ENCODE measurements at regions not wholly inside any gene's neighbourhood (a gene's known extent, or its start where the extent isn't known, plus 50 kb on each side); places are given as distances from the start of the nearest gene placed in this dataset.
"Not testable (repeated sequence)": the region's sequence is repeated elsewhere in the genome, so short reads cannot be mapped to it uniquely, and the experiment has no call there.

DNA sequence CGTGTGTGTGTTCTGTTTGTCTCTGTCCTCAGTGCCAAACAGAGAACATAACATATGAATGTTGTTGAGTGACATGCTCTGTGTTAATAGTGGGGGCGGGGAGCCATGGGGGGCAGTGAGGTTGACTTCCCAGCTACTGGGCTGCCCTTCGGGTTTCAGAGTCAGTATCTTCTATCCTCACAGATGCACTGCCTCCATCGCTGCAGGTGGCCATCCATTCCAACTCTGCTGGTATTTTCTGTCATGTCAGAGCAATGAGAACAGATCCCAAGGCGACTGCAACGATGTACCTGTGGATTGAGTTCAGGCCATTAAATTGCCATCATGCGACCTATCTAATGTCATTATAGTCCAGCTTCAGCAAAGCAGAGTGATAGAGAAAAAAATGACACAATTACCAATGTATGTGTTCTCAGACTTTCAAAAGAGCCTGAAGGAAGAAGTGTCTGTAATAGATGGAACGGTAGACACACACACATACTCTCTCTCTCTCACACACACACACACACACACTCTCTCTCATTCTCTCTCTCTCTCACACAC, 418.5 kb downstream of the RWDD3 start:
- Histone ChIP-seq H3K4me3 (no peak overlapping the region), H3K27ac (no peak overlapping the region)

DNA sequence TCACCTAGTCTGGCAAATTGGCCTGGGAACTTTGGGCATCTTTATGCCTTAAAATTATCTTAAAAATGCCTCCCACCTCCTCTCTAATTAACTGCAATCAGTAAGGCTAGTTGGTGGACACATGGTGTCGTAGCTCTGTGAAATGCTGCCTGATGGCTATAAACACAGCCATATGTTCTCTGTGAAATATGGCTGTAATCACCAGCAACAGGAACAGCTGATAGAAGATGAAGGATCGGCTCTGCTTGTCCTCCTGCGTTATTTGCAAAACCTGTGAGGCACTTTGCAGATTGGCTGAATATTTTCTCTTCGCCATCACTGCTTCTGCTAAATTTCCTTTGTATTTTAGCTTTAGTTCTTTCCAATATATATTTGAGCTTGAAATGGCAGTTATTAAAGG, 419.6 kb downstream of the RWDD3 start:
- no peak overlapping the region for H3K27ac ChIP-seq
- H3K4me3 ChIP-seq: no peak overlapping the region

DNA sequence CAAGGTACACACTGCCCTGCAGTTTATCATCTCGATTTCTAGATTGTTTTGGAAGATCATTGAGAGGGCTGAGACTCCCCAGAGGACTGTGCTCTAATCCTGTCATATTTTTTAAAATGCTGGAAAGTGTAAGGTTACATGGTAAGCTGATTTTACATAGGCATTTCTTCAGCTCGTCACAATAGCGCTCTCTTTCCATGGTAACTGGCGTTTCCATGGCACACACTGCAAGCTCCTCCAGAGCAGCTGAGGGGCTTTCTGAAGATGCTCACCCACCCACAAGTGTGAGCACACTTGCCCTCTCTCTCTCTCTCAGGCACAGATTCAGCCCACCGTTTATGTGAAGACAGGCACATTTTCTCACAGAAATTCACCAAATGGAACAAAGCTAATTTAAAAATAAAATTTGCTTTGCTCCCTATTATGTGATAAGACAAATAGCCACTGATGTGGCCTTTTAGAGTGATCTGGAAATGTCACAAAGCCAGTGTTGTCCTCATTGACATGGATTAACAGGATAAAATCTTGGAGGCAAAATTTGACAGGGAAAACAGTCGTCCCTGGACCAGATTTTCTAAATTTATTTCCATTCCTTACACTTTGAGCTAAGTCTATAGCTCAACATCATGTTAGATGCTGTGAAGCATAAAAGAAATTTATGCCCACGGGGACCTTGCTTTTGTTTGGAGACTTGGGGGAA, 421.5 kb downstream of the RWDD3 start:
- H3K27ac ChIP-seq: no peak overlapping the region

GRCh38 chr1:95657248-95657647, 423.2 kb downstream of the RWDD3 start:
- Histone ChIP-seq H3K4me3 (no peak overlapping the region), H3K27ac (no peak overlapping the region)

More for the DNA sequence above, 421.5 kb downstream of the RWDD3 start:
- H3K4me3 ChIP-seq: no peak overlapping the region

DNA sequence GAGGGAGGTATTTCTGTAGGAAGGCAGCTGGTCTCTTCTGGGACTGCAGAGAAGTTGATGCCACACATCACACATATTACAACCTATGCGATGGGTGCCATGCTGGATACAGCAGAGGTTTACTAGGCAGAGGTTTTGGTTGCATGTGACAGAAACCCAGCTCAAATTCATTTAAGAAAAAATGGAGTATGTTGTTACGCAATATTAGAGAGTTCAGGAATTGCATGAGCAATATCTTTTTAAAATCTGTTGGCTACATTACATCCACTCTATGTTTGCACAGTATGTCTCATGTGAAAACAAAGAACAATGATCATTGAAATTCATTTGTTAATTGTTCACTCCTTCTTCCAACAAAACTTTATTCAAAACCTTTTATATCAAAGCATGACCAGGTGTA, 425.2 kb downstream of the RWDD3 start:
- Histone ChIP-seq H3K27ac (peak overlapping the region in 1 of 21 experiments; percentile 9), H3K4me3 (no peak overlapping the region)

- Histone ChIP-seq H3K27ac (peak overlapping the region in 1 of 21 experiments; percentile 9), H3K4me3 (no peak overlapping the region)
Measured at GRCh38 chr1:95659588-95659987, 425.6 kb downstream of the RWDD3 start.

DNA sequence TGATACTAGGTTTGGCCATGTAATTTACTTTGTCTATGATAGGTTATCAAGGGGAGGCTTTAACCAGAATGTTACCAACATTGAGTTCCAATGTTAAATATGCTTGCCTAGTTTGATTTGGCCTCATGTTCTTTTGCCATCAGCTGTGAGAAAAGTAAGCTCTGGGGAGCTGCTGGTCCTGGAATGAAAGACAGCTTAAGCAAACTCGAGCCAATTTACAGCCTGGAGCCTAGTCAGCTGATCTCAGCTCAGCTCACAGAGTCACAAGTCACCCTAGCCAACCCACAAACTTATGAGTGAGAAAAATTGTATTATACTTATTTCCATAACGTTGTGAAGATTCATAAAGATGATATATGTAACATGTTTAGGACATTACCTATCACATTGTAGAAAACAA, 426.7 kb downstream of the RWDD3 start:
- Histone ChIP-seq H3K4me3 (no peak overlapping the region), H3K27ac (no peak overlapping the region)

DNA sequence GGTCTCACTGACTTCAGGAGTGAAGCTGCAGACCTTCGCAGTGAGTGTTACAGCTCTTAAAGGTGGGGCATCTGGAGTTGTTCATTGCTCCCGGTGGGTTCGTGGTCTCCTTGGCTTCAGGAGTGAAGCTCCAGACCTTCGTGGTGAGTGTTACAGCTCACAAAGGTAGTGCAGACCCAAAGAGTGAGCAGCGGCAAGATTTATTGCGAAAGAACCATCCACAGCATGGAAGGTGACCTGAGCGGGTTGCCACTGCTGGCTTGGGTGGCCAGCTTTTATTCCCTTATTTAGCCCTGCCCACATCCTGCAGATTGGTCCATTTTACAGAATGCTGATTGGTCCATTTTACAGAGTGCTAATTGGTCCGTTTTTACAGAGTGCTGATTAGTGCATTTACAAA, 429.5 kb downstream of the RWDD3 start:
- H3K27ac ChIP-seq, H3K4me3 ChIP-seq: not testable (repeated sequence)

DNA sequence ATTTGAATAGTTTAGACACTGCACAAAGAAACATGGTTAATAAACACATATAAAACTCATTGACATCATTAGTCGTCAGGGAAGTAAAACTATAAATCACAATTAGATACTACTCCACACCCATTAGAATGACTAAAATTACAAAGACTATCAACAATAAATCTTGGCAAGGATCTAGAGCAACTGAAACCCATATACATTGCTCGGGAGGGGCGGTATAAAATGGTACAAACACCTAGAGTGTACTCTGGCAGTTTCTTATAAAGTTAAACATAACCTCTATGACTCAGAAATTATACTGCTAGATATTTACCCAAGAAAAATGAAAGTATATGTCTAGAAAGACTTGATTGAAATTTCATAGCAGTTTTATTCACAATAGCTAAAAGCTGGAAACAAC, 434.2 kb downstream of the RWDD3 start:
- H3K27ac ChIP-seq: no peak overlapping the region

GRCh38 chr1:95669638-95670037, 435.6 kb downstream of the RWDD3 start:
- not testable (repeated sequence) for H3K4me3 ChIP-seq, H3K27ac ChIP-seq

More for the DNA sequence above, 434.2 kb downstream of the RWDD3 start:
- no peak overlapping the region for H3K4me3 ChIP-seq

- Histone ChIP-seq H3K4me3 (no peak overlapping the region), H3K27ac (no peak overlapping the region)
Measured at GRCh38 chr1:95671098-95671497, 437.1 kb downstream of the RWDD3 start.

- Histone ChIP-seq H3K4me3 (no peak overlapping the region), H3K27ac (no peak overlapping the region)
Measured at GRCh38 chr1:95679262-95679661, 445.3 kb downstream of the RWDD3 start.

DNA sequence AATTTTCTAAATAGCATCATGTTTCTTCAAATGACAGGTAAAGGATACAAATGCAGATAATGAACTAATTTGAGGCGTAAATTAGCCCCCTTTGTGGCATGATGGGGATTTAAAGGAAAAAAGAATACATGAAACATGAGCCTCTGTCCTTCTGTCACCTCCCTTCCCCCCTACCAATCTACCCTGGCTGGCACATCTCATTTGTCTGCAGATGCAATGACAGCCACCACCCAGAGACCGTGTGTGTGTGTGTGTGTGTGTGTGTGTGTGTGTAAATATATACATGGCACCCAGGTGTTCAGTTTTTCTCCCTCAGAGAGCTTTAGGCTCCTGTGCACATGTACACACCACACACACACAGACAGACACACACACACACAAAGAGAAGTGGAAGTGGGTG, 451.1 kb downstream of the RWDD3 start:
- no peak overlapping the region for H3K4me3 ChIP-seq

GRCh38 chr1:95686217-95686616, 452.2 kb downstream of the RWDD3 start:
- Histone ChIP-seq H3K4me3 (no peak overlapping the region), H3K27ac (no peak overlapping the region)

More for the DNA sequence above, 451.1 kb downstream of the RWDD3 start:
- no peak overlapping the region for H3K27ac ChIP-seq

DNA sequence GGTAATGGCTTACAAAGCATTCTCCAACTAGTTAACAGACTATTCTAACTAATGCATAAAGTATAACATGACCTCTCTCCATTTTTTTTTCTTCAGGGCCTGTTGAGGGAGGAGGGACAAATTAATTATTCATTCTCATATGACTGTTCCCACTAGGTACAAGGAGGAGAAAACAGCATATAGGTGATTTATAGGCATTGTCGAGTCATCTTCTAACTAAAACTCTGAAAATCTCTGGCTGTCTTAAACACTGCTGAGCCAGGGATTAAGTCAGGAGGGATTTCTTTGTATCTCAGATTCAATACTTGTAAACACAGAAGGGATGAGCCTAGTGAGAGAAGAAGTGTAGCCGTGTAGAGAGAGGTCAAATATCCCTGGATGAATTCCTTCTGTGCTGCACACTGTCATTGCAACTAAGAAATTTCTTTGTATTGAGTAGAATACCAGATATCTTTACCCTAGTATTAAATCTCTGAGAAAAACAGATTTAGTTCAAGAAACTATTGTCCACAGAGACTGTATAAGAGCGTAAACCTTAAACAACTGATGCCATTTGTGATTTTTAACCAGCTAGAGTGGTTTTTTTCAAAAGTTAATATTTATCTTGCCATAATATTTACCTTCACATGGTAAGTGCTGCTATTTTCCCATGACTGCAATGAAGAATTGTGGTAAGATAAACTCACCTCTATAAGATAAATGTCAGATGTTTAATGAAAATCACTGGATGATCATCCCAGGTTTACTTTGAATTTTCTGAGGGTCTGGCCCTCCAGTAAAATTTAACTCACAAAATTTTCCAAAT, 465.3 kb downstream of the RWDD3 start:
- no peak overlapping the region for H3K27ac ChIP-seq

GRCh38 chr1:95701450-95702173, 467.6 kb downstream of the RWDD3 start:
- Histone ChIP-seq H3K27ac (no peak overlapping the region), H3K4me3 (no peak overlapping the region)

More for the DNA sequence above, 465.3 kb downstream of the RWDD3 start:
- no peak overlapping the region for H3K4me3 ChIP-seq

GRCh38 chr1:95703046-95703445, 469.0 kb downstream of the RWDD3 start:
- no peak overlapping the region for H3K27ac ChIP-seq
- no peak overlapping the region for H3K4me3 ChIP-seq

GRCh38 chr1:95716097-95716496, 482.1 kb downstream of the RWDD3 start:
- no peak overlapping the region for H3K27ac ChIP-seq
- no peak overlapping the region for H3K4me3 ChIP-seq

DNA sequence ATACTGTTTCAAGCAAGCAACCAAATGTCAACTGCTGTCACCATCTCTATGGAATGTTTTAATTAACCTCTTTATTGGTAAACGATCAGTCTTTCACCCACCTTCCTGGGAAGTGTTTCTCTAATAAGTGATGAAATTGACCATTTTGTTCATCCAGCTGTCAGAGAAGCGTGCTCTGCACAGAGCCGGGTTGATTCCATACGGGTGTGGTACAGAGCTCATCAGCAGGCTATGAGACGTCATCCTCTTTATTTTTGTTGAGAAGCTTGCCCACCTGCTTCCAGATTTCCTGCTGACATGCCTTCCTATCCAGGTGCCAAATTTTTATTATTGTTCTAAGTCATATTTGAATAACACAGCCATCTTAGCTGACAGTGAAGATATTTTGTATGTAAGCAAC, 482.5 kb downstream of the RWDD3 start:
- Histone ChIP-seq H3K27ac (no peak overlapping the region), H3K4me3 (no peak overlapping the region)

DNA sequence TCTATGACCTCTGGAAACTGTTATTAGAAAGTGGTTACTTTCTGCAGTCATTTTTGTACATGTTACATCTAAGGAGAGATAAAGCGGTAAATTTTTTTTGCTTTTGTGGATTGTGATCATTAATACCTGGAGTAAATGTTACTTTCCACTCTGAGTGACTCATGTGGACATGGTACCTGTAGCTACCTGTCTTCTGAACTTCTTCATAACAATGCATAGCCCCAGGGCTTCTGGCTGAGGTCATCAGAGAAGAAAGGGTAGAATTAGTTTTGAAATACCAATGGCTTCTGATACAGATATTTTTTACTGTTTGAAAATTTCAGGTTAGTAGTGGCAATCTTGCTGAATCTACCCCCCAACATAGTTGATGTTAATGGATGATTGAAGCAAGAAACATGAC, 489.3 kb downstream of the RWDD3 start:
- H3K4me3 ChIP-seq: no peak overlapping the region
- no peak overlapping the region for H3K27ac ChIP-seq

Measured in skin epidermis (tissue), 12 donors.